ENCODE measurements at regions not wholly inside any gene's neighbourhood (a gene's known extent, or its start where the extent isn't known, plus 50 kb on each side); places are given as distances from the start of the nearest gene placed in this dataset.
"Not testable (repeated sequence)": the region's sequence is repeated elsewhere in the genome, so short reads cannot be mapped to it uniquely, and the experiment has no call there.

DNA sequence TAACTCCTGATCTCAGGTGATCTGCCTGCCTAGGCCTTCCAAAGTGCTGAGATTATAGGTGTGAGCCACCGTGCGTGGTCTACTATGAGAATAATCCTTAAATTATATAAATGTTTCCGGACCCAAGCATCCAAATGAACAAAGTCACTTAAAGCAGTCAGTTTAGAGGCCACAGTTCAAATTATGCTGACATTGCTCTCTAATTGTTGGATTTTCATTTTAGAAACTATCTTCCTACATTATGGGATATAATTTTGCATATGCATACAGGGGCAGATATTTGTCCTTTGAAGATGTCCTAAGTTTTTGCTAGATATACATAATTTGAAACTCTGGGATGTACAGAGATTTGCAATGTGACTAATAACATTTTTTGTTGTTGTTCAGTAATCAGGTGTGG, 390.1 kb downstream of the RND3 start:
- no peak for DNase-seq

DNA sequence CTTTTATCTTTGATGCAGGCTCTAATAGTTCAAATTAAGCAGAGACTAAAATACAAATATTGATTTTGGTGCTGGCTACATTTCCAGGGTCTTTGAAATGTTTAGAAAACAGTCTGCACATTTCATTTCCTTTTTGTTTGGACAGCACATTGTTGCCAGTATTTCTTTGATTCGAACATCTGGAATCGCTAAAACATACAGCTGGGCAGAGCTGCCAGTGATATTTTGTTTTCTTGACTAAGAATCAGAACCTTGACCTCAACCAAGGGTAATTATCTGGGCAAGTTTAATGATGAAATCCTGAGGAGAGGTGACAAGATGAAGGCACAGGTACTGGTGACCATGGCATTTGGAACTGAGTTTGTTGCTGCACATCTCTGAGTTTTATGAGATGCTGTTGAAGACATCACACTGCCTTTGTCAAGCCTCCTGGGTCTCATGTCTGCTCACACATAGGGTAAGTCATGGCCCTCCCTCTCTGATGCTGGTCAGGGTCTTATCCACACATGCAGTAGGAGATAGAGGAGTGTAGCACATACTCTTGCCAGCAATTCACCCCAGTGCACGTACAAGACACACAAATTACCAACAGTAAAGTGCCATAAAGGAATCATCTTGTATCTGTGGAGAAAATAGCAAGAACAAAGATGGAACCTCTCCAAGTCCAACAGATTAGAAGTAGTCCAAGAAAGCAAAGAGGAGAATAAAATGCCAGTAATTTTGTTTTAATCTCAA, 391.9 kb downstream of the RND3 start:
- DNase-seq = no peak

DNA sequence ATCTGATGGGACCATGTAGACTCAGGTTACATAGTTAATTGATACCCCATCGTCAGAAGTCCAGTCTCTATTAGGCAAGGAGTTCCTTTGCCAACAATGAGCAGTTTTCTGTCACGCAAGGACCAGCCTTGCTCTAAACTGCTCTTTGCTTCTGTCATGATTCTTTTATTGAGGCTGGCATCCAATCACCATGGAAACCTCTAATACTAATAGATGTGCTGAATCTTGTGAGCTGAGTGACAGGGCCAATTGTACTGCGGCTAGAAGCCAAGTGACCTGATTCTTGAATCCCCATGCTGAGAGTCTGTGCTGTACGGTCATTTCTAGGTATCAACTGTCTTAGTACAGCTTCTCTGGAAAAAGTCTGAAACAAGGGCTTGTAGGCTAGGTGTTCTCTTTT, 395.6 kb downstream of the RND3 start:
- no peak for DNase-seq

DNA sequence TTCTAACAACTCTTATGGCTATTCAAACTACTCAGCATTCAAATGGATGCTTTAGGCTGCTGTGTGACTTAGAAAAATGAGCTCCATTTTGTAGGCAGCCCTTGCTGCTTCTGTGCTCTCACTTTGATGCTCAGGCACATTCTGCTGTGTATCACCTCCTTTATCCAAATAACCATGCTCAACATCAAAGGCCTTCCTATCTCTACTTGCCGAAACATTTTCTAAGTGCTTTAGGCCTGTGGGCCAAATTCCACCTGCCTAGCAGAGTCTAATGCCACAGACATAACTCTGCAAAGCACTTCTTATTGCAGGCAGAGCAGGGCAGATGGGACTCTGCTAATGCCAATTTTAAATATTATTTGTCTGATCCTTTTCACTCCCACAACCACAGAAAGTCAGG, 397.4 kb downstream of the RND3 start:
- no peak for DNase-seq

DNA sequence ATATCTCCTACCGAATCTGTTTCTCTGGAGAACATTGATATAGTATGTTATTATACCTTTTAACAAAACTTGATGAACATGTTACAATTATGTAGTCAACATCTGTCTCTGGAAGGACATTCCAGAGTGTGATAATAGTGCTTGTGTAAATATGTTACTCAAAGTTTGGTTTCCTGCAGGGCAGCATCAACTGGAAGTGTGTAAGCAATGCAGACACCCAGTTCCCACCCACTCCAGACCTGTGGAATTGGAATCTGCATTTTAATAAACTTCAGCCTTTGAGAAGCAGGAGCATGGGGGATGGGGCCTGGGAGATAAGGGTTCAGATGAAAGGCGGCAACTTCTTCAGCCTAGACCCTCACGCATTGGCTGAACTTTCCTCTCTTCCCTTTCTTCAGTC, 398.9 kb downstream of the RND3 start:
- DNase-seq = no peak

DNA sequence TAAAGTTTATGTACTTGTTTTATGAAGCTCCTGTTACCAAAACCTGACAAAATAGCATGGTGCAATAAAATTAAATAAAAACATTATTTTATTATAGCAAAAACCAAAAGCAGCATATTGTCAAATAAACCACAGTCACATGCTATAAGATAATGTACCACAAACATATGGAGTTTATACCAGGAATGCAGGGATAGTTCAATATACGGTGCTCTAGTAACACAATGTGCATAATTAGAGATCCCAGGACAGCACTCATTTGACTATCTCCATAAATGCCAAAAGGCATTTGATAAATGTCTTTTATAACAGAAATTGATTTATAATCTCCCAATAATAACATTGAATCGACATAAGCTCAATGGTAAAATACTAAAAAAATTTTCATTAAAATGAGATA, 402.0 kb downstream of the RND3 start:
- DNase-seq = no peak

DNA sequence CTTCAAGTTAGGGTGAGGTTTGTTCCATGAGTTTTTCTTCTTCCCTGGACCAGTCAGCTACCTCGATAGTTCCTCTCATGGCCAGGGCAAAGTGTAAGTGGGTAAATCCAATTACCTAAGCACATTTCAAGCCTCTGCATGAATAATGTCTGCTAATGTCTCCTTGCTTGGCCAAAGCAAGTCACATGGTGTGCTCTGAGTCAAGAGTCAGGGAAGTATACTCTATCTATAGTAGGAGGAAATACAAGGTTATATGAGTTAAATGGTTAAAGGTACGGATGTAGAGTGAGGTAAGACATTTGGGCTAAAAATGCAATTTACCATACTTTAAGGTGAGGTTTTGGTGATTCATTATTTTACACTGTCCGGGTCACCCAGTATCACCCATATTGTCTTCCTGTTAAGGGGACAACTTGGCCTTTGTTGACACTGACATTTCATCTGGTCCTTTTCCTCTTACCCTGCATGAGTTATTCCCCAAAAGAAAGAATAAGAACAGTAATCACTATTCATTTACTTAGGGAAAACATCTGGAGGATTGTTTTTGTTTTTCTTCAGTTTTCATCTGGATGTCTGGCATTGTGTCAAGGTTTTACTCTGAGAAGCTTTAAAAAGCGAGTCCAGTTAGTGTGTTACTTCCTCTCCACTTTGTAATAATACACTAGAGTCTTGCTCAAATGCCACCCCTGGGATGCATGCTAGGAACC, 405.5 kb downstream of the RND3 start:
- no peak for DNase-seq

DNA sequence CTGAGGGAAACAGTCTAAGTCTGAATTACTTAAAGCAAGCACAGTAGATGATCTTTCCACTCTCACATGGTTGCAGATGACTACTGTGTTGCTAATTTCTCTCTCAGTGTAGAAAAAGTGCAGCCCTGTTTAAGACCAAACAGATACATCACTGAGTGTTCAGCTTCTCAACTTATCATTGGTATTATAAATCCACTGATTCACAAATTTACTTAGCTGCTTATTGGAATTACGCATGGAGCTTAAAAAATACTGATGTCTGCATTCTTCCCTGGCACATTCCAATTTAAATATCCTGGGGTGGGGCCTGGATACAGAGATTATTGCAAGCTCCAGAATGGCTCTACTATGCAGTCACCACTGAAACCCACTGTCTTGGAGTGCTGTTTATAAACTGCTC, 411.2 kb downstream of the RND3 start:
- DNase-seq = no peak

DNA sequence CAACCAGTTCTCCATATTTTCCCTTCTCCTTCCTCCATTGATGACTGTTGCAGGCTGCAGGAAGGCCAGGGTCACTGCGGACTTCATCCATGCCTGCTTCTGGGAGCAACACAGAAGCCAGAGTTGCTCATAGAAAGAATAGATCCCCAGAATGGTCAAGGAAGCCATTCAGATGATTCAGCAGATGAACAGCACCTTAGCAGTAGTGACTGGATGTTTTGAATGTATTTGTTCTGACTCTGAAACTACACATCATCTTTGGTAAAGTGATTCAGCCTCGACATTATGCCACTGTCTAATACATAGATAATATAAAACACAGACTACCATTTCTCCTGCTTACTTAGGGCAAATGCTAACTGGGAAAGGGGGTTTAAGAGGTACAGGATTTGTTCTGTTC, 411.6 kb downstream of the RND3 start:
- no peak for DNase-seq

DNA sequence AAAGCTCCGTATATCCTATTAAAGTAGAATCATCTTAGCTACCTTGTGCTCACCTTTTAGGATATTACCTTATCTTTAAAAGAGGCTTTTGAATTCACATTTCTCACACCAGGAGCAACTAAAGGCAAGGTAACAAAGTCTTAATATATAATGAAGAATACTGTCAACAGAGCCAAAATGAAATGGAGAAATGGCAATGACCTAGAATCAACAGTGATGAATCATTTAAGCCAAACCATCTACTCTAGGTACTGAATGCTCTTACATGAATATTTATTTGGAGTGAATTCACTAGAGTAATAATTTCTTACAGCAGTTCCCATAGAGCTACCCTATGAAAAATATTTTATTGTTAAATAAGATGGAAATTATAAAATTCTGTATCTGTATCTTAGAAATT, 421.0 kb downstream of the RND3 start:
- no peak for DNase-seq

DNA sequence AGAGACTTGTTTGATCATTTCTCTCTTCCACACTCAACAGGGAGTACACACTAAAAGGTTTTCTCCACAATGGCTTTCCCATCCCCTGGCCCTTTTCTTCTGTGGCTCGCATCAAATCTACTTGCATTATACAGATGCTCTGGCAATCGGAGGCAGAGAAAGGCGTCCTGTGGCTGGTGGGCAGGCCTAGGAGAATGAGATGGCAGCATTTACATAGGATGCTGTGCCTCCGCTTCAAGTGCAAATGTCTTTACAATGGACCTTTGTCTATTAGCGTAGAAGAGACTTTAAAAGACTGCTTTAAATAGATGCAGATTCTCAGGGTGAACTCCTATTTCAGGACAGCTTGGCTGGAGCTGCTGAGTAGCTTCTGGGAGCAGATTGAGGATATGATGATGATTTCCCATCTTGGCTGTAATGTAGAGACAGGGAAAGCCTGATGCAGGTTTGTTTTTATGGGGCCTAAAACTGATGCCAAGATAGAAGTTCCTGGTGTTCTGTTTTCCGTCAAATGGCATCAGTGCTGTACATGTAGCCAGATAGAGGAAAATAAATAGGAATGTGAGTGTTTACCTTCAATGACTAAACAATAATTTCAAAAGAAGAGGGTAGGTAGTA, 423.4 kb downstream of the RND3 start:
- no peak for DNase-seq

DNA sequence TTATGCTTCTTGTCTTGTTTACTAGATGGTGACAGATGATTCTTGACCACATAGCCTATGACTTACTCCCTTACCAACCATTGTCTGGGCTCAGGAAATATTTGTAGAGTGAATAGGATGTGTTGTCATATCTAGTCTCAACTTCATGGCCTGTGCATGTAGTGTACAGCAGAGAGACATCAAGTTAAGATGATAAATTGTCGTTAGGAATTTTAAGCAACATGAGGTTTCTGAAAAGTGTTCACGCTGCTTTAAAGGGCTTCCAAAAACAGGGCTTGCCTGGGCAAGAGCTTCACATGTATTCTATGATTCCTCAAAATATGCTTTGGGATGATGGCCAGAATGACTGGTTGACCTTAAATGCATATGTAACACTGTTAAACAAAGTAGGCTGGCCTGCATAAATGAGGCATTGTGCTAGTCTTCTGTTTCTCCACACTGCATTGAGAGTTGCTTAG, 424.0 kb downstream of the RND3 start:
- DNase-seq = no peak

DNA sequence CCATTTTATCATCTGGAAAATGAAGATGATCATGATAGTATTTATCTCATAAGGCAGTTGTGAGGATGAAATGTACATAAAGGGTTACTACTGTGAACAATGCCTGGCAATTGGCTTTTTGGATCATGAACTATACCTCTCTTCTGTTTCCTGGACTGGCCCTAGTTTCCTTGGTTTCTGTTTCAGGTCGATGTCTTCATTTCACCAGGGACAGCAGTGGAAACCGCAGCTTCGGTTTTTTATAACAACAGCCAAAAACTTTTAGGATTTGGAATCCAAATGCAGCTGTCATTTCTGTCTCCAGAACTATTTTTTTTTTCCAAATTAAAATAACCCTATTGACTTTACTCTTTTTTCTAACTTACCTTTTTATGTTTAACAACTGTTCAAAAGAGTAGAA, 425.1 kb downstream of the RND3 start:
- DNase-seq = no peak

DNA sequence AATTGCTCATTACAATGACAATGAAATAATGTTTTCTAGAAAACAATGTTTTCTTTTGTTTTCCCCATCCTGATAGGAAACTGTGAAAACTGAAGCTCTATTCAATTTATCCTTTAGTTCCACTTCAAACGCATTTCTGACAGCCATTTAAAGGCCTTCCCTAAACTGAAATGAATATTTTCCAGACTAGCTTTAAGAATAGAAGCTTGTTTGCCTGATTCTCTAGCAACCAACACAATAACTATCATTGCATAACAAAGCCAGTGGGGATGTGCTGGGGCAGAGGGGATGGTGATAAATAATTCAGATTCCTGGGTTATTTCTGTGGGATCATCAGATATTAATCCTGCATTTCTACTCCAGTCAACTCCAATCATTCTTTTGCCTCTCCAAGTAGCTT, 427.1 kb downstream of the RND3 start:
- no peak for DNase-seq

DNA sequence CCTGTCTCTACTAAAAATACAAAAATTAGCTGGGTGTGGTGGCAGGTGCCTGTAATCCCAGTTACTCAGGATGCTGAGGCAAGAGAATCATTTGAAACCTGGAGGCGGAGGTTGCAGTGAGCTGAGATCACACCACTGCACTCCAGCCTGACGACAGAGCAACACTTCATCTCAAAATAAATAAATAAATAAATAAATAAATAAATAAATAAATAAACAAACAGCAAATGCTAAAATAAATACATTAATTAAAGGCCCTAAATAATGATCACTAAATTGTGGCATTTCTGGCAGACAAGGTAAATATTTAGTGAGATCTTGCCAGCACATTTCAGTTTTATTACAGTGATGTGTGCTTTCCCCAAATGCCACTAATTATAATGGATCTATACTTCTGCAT, 427.8 kb downstream of the RND3 start:
- DNase-seq = not testable (repeated sequence)

DNA sequence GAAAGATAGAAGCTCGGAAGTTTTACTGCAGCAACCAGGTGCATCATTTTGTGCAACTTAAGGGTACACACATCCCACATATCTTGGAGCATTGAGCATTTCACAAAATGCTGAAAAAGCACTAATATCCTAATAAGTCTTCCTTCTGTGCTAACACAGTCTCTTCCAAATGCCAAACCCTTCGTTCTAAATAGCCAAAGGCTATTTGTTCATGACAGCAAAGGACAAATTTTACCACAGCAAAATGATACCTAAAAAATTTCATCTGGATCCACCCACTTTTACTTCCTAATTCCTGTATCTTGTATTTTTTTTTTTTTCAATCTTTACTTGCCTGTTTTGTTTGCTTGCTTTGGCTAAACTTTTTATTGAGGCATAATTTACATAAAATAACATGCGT, 435.0 kb downstream of the RND3 start:
- no peak for DNase-seq

DNA sequence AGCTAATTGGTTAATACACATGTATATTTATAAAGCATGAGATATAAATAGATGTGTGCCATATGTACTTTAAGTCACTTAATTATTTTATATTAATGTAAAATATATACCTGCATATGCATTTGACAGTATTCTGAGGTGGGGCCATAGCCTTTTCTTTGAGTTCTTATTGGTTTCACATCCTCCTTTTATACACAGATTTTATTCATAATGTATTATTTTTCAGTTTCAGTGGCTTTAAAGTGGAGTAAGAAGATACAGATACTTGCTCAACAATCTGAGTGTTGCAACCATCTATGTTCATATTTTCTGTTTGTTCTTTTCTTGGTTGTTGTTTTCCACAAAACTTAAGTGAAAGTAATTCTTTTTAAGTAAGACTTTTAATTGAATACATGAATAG, 436.5 kb downstream of the RND3 start:
- DNase-seq = no peak

DNA sequence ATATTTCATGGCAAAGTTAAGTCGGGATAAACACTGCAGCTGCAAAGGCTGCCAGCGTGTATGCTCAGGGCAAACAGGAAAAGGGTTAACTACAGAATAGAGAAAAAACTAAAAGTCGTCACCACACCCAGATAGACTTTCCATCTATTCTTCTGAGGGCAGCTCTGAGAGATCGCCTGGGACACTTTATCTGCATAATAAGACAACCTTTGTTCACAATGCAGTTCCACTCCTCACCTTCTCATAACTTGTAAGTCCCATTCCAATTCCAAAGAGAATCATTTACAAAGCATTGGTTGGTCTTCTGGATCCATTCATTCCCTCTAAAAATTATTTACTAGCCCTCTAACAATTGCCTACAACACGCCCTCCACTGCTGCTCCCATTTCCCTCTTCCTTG, 437.4 kb downstream of the RND3 start:
- DNase-seq = no peak

DNA sequence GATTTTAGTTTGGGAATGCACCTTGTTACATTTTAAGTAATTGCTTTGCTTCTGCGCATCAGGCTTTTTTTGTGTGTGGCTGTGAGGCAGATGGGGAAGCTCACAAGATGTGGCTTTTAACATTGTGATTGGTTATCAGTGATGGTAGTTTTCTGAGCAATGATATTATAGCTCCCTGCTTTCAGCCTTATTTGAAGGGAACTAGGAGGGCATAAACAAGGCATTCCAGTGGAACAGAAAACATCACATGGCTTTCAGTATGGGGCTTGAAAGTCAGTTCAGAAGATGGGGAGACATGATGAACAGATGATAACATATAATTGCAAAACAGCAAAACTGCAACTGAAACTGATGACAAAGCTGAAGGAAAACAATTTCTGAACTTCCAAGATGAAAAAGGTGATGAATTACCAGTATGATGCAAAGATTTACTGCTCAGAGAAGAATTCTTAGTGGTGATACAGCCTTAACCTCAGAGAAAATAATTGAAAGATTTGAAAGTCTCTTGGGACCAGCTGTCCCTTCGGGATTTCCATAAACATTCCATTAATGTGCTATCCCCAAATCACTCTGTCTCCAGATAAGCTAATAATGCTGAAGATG, 439.7 kb downstream of the RND3 start:
- DNase-seq = no peak

DNA sequence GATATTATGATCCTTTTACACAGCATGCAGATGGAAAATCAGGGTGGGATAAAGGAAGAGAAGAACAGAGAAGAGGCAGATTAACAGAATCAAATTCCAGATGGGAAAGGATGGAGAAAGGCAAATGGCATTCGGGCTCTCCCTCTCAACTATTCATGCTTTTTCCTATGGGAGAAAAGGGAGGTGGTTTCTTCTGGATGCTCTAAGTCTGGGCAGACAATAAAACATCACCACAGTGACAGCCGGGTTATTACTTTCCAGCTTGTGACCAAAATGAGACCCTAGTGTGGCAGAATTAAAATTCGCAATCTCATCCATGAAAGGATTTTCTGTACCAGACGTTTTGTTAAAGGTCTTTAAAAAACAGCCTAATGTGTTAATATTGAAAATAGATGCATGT, 440.7 kb downstream of the RND3 start:
- DNase-seq = no peak

DNA sequence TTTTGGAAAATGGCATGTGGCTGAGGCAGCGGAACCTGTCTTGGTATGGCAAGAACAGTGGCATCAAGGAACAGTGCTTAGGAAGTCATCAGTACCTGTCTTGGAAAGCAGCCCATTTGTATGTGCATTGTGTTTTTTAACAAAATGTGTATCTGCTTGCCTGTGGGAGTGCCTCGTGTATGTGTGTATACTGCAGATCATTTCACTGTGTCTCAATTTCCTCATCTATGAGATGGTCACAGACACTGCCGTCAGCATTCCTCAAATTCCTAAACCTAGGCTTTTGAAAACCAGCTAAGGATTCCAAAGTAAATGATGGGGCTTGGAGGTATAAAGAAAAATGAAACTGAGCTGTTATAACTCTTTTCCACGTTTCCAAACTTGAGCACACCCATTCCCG, 441.3 kb downstream of the RND3 start:
- DNase-seq = no peak

DNA sequence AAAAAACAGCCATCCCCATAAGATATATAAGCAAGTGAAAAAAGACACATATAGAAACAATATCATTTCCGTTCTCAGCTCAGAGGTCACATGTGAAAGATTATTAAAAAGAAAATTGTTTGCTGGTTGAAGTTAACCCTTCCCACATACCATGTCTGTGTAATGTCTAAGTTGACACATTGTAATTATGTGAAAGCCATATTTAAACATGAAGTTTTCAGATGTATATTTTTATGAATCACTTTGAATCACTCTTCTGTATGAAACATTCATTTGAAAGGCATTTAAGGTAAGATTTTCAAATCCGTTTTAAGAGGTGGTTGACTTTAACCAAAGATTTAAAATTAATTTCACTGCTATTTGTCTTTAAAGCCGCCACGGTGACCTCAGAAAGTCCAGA, 441.9 kb downstream of the RND3 start:
- no peak for DNase-seq

DNA sequence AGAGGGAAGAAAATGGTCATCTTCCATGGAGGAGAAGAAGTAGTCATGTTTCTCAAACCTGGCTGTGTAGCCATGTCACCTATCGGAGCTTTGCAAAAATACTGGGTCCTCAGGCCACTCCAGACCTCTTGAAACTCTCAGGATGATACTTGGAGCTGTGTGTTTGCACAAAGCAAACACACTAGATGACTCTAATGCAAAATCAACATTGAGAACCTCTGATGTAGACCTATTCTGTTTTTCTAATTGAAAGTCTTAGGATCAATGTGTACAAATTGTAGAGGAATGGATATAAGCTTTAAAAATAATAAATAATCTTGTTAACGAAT, 444.3 kb downstream of the RND3 start:
- no peak for DNase-seq

DNA sequence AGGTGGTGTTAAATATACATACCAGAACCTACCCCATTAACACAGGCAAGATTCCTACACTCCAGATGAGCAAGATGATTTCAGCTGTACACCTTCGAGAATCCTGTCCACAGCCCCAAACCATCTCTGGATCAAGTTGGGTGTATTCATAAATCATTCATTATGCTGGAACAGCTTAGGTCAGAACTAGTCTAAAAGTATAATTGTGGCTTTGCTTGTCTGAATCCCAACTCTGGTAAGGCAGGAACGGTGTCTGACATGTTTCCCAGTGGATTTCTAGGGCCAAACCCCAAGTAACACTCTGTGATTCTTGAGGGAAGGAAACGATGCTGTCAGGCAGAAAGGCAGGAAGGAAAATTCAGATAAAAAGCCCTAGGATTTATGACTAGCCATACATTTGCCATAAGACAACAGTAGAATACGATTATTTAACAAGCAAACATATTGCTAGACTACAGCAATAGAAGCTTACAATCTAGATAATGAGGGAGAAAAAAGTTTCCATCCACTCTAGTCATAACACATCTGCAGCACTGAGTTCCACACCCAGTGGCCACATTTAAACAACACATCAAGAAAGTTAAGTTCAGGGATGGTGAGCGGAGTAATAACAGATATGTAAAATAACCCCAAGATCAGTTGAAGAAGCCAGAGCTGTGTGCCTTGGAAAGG, 444.8 kb downstream of the RND3 start:
- DNase-seq = no peak

Data from stimulated activated CD4-positive, alpha-beta T cell treated with anti-CD3 and anti-CD28 coated beads, Interleukin-15, amount 100 ng/mL, for 24 hours (primary cell).